H4 (cell line): ENCODE measurements at regions not wholly inside any gene's neighbourhood (a gene's known extent, or its start where the extent isn't known, plus 50 kb on each side); places are given as distances from the start of the nearest gene placed in this dataset.

Experiments used
- DNase-seq: peaks from one replicate; pipeline ENCODE4 v3.0.0-alpha.2; 2015; ENCODE audit warnings: low spot score

DNA sequence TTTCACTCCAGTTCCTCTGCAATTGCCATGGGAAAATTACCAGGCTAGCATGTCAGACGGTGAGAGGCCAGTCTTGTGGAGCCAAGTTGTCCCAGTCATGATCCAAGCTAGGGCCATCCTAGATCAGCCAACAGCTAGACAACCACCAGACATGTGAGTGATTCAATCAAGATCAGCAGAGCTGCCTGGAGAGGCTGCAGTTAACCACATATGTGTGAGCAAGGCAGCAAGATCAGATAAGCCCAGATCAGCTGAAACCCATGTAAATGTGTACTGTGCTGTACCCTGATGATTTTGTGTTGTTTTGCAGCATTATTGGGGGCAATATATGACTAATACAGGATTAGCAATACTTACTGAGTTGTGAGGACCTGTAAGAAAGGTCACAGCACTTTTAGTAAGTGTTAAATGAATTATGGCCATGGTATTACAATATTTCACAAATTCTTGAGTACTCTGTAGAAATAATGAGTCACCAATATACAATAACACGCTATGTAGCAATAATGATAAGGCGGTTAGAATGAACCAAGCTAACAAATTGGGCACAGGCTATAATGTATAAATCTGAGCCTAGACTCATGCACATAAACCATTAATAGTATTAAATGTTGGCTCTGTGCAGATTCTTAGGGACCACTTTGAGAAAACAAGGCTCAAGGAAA lies 91.4 kb downstream of the SUDS3 start:
- no peak for DNase-seq

DNA sequence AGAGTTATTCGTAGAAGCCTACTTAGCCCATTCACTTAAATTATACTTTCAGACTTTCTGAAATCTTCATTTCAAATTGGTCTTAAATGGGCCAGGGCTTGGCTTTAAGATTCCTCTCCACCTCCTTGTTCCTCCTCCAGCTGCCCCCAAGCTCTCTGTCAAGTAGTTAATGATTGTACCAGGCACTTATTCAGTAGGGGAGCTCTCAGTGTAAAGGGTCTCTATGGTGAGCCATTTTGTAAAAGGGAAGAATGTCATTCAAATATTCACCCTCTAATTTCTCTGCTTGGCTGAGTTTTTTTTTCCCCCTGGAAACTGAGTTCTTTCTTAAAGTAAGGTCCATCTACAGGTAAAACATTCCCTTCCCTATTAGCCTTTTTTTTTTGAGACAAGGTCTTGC lies 96.6 kb downstream of the SUDS3 start:
- DNase-seq, result no peak

DNA sequence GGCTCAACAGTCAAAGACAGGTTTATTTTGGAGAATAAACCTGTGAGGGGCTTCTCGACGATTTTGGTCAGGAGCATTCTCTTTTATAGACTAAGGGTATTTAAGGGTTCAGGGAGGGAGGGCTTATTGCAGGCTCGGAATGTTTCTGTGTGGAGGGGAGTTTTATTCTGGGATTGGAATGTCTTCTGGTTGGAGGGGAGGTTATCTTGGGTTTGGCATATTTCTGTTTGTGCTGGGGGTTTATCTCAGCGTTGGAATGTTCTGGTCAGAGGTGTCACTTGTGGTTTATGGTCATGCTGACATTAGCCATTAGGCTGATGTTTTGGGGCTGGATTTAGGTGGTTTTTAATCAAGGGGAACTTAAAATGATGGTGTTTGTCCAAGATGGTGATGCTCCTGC lies 103.9 kb downstream of the SUDS3 start:
- no peak for DNase-seq

DNA sequence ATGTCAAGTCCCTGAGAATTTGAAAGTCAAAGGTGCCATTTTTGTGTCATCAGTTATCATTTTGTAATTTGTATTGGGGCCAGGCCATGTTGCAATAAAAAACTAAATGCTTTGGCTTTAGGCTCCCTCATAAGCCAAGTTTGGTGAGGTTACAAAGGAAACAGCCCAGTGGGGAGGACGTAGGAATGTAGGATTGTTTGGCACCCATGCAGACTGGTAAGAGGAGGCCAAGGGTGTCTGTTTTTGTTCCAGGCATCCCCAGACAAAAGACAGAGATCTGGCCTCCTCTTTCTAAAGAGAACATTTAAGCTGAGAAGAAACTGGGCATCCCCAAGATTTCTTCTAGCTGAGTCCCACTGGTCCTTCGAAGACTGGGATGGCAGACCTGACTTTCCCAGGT lies 111.7 kb downstream of the SUDS3 start:
- DNase-seq, result no peak

DNA sequence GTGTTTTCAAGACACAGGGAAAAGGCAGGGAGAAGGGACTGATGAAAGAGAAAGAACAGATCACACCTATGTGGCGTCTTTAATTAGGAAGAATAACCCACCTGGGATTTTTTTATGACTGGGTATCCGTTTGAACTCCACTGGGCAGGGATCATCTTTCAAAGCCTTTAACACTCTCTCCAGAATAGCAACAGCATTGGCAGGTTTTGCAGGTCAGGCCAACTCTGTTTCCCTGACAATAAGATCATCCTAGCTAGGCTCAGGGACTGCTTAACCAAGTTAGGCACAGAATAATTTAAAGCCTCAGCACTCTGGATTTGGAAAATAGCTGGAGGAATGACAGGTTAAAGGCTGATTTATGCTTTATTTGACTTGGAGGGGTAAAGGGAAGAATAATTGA lies 117.6 kb downstream of the SUDS3 start:
- DNase-seq, result no peak

DNA sequence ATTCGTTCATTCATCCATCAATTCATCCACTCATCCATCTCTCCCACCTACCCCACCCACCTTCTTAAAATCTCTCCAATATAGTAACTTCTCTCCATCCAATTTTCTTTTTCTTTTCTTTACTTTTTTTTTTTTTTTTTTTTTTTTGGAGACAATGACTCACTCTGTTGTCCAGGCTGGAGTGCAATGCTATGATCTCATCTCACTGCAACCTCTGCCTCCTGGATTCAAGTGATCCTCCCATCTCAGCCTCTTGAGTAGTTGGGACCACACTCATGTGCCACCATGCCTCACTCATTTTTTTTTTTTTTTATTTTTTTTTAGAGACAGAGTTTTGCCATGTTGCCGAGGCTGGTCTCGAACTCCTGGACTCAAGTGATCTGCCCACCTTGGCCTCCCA lies 118.4 kb downstream of the SUDS3 start:
- no peak for DNase-seq

DNA sequence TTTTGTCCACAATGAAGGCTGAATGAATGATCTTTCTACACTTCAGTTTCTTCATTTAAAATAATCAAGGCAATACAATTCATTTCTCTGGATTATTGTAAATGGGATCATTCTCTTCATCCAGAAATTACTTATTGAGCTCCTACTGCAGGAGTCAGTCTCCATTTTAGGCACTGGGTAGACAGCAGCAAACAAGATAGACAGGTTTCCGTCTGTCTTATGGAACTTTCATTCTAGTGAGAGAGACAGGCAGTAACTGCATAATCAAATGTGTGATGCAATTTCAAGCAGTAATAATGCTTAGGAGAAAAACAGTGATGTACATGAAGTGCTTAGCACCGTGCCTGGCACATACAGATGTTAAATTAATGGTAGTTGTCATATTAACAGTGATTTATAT lies 118.9 kb downstream of the SUDS3 start:
- DNase-seq, result no peak

DNA sequence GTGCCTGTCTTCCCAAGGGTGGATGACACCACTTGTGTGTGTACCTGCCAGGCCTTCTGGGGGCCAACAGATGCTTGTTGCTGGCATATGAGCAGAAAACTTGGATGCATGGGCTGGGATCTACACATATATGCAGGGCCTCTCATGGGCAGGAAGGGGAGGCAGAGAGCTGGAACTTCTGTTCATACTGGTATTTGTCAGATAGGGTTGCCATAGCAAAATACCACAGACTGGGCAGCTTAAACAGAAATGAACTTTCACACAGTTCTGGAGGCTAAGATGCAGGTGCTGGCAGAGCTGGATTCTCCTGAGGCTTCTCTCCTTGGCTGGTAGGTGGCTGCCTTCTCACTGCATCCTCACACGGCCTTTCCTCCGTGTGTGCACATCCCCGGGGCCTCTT lies 121.8 kb downstream of the SUDS3 start:
- peak; percentile 14 for DNase-seq

DNA sequence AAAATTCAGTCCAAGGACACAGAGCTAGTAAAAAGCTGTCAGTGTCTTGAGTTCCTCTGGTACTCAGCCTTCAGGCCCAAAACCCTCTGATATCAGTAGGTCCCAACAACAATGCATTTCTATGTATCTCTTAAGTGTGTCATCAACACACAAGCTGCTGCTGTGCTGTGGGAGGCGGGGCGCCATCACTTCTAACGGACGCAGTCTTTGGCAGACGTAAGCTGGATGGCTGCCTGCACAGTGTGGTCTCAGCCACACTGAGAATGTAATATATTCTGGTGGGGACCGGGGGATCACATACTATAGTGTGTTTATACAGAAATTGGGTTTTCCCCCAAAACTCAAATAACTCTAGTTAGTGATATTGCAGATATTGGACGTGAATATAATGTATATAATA lies 123.9 kb downstream of the SUDS3 start:
- DNase-seq, result no peak

DNA sequence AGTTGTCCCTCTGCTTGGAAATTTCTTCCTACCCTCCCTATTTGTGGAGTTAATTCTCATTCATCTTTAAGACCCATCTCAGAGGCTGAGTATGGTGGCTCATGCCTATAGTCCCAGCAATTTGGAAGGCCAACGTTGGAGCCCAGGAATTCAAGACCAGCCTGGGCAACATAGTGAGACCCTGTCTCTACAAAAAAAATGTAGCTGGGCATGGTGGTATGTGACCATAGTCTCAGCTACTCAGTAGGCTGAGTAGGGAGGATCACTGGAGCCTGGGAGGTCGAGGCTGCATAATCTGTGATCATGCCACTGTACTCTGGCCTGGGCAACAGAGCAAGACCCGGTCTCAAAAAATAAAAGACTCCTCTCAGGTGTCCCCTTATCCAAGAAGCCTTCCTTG lies 125.1 kb downstream of the SUDS3 start:
- DNase-seq, result no peak

DNA sequence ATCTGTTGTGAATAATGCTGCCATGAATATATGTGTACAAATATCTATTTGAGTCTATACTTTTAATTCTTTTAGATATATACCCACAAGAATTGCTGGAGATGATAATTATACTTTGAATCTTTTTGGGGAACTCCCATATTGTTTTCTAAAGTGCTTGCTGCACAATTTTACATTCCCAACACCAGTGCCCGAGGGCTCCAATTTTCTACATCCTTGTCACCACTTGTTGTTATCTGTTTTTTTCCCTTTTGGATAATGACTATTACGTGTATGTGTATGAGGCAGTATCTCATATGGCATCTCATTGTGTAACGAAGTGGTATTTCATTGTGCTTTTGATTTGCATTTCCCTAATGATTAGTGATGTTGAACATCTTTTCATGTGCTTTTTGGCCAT lies 127.1 kb downstream of the SUDS3 start:
- no peak for DNase-seq

DNA sequence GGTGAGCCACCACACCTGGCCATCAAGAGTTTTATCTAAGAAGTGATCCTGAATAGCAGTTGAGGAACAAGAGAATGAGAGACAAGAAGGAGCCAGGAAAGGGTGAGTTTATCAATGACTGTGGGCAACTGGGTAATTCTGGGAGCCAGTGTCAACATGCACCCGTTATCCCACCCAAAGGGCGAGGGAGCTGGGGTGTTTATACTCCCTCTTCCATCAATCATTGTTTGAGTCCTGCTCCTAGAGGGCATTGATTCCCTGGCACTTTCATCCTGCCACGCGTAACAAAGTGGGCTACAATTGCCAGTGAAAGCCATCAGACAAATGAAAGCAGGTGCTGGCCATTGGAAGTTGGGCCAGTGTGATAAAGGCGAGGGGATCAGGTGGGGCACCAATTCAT lies 136.3 kb downstream of the SUDS3 start:
- no peak for DNase-seq

DNA sequence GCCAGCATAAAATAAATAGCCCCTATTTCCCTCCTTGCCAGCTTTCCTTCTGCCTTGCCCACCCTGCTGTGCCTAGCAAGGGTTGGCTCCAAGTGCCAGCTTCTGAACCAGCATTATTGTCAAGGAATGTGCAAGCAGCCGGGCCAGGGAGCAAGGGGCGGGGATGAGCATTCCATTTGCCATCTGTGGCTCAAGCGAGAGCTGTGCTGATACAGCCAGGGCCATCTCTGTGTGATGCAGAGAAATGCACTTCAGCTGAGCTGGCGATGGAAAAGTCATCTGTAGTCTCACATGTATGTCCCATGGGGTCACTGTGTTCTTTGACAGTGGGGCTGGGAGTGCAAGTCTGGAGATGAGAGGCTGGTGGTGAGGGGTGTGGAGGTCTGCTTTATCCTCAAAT lies 137.3 kb downstream of the SUDS3 start:
- no peak for DNase-seq

DNA sequence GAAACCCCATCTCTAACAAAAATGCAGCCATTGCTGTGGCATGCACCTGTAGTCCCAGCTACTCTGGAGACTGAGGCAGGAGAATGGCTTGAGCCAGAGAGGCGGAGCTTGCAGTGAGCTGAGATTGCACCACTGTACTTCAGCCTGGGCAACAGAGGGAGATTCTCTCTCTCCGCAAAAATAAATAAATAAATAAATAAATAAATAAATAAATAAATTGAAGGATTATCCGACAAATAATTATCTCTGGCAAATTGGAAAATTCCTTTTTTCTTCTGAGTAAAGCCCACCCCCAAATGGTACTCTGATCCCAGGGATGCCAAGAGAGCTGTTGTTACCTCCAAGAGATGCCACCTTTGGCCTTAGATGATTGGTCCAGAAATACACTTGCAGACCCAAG lies 137.9 kb downstream of the SUDS3 start:
- DNase-seq, result no peak

DNA sequence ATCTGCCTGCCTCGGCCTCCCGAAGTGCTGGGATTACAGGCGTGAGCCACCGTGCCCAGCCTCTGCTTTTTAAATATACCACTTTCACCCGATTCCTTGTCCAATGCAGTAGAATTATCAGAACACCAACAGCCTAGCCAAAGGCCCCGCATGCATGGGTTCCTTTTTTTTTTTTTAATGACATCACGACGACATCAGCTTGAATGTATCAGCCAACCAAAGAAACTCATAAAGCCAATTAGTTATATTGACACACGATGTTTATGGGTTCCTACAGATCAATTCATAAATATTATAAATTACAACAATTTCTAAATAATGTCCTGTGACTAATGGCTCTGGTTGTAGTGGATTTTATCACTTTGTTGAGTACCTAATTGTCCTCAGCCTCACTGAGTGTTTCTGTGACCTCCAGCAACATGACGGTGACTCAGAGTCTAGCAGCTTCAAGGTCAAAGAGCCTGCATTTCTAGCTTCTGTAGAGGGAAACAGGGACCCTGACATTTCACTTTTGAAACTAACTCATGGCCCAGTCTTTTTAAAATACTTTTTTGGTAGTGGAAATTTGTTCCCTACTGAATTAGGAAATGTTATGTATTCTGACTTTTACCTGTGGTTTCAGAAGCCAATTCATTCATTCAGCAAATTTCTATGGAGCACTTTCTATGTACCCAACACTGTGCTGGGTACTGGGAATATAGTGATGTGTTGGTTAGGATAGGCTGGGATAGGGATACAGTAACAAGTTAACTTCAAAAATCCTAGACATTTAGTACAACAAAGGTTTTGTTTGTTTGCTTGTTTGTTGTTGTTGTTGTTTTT lies 144.1 kb downstream of the SUDS3 start:
- no peak for DNase-seq

DNA sequence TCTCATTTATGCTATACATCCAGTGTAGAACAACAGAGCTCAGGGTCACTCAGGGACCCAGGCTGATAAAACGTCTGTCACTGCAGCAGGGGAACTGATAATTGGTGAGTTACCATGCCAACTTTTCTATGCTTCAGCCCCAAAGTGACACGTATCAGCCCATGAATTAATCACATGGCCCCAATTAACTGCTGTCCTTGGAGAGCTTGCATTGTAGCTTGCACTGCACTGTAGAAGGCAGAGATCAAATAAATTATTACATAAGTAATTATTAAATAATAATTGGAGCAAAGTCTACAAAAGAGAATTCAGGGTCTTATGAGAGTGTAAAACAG lies 144.6 kb downstream of the SUDS3 start:
- DNase-seq, result no peak

DNA sequence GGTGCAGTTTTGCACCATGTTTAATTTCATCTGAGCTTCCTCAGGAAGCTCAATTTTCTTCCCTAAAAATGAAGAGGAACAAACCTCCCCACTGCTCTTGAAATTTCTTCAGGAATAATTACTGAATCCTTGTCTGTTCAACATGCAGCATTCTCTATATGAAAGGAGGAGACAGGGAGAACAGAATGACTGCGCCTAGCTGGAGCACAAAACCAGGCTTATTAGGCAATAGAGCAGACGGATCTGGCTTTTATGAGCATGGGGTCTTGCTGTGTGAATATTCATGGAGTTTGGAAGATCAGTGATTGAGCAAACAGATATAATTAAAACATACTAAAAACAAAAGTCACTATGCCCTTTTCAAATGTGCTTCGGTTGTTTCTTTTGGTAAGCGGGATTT lies 148.1 kb downstream of the SUDS3 start:
- DNase-seq, result no peak

DNA sequence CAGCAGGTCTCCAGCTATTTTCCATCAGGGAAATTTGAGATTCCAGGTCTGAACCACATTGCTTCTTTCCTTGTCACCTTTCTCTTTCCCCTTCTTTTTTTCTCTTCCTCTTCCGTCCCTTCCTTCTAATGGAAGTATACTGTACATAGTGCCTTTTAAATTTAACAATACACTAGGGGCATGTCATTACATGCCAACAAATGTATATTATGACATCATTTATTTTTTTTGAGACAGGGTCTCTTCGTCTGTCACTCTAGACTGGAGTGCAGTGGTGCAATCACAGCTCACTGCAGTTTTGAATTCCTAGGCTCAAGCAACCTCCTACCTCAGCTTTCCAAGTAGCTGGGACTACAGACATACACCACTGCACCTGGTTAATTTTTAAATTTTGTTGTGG lies 148.9 kb downstream of the SUDS3 start:
- DNase-seq, result no peak

DNA sequence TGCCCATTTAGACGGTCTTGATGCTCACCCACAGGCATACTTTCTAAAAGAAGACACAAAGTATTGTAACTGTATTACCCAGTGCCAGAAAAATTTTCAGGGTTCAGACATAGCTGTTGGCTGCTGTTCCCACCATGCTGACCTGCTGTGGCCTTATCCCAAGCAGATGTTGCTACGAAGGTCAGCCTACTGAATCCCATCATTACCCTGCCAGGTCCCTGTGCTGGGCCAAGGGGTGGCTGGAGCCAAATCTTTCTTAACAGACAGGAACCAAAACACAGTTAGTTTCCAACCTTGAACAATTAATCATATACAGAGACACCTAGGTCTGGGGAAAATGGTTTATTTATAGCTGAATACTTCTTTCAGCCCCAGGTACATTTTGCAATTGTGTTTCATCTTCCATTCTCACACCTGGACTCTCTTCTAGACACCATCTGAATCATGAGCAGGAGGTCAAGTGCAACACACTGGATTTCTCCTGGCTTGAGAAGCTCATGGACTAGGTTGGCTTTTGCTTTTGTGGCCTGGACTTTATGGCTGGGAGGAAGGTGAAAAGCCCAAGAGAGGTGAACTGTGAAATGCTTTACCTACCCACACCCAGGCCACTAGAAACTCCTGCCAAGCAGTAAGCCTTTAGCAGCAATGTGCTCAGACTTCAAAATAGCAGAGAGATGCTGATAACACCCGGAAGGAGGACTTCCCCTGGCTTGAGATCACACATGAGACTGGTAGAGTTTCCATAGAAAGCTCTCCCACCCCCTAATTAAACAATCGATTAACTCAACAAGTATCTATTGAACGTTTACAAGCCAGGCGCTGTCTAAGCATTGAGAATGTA lies 150.1 kb downstream of the SUDS3 start:
- DNase-seq, result no peak

DNA sequence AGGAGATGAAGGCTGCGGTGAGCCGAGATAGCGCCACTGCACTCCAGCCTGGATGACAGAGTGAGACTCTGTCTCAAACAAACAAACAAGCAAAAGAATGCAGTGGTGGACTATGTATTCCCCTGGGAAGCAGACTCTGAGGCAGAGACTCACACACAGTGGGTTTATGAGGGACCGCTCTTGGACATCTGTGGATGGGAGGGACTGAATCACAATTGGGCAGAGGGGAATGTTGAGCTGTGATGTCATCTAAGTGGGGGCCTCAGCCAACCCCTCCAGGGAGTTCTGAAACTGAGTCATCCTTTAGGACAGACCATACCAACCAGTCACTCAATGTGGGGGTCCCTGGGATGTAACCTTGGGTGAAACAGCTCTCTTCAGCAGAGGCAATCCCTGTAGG lies 151.0 kb downstream of the SUDS3 start:
- no peak for DNase-seq

DNA sequence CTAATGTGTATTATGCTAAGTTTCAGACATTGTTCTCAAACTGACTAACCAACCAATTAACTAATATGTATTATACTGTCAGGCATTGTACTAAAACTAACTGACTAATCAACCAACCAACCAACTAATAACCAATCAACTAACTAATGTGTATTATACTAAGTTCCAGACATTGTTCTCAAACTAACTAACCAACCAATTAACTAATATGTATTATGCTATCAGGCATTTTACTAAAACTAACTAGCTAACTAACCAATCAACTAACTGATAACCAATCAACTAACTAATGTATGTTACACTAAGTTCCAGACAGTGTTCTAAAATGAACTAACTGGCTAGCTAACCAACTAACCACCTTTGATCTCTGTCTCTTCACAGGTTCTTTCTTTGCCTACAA lies 152.3 kb downstream of the SUDS3 start:
- DNase-seq, result no peak

DNA sequence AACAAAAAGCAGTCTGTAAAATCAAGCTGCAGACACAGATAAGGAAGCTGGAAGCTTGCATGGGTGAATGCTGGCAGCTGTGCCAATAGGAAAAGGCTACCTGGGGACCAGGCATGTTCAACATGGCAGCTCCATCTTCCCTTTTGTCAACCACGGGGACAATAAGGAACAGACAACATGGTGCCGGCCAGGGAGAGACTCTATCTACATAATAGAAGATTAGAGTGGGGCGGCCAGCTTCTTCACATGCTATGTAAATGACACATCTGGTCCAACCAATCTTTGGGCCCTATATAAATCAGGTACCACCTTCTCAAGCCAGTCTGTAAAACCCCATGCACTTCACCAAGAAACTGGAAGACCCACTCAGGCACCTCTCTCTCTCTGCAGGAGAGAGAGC lies 157.6 kb downstream of the SUDS3 start:
- DNase-seq, result no peak

DNA sequence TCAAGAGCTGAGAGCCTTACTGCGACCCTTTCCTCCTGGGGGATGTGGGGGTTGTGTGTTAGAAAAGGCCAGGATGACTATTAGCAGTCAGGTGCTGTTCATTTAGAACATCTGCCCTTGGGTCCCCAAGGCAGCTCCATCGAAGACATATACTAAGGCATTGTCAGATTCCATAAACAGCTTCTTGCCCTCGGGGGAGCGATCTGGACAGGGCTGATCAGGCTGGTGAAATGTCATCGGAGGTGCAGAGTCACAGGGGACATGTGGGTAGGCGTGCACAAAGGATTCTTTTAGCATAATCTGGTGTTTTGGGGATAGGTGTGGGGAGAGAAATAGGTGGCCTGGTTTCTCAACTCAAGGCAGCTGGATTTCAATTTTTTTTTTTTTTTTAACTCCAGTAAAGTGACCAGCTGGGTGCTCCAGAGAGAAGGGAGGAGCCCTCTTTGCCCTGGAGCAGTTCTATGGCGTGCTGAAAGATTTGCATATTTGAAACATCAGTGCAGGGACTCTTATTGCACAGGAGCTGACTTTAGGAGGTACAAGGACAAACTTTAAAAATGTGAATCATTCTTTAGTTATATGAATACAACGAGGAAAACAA lies 160.1 kb downstream of the SUDS3 start:
- DNase-seq, result no peak
